MM.1S (cell line): ENCODE measurements at regions not wholly inside any gene's neighbourhood (a gene's known extent, or its start where the extent isn't known, plus 50 kb on each side); places are given as distances from the start of the nearest gene placed in this dataset.
"Not testable (repeated sequence)": the region's sequence is repeated elsewhere in the genome, so short reads cannot be mapped to it uniquely, and the experiment has no call there.

Experiments
- DNase-seq: peaks from one replicate; pipeline ENCODE4 v3.0.0-alpha.2; 2015
- H2AFZ ChIP-seq: fragments of 300-600 bp; sonication (generic); 2 replicates; pipeline ENCODE4 v1.6.0; 2016; ENCODE audit warnings: antibody characterized with exemption, low read length
- H3F3A ChIP-seq: fragments of 300-600 bp; sonication (generic); 2 replicates; pipeline ENCODE4 v1.6.1; 2016; ENCODE audit warnings: mild to moderate bottlenecking, antibody characterized with exemption, low read length, moderate library complexity, mixed read lengths; ENCODE audit not compliant: insufficient read depth
- H3K27ac ChIP-seq: fragments of 300-600 bp; sonication (generic); 2 replicates; pipeline ENCODE4 v1.5.1; 2016; ENCODE audit warnings: mild to moderate bottlenecking, low read length
- H3K27me3 ChIP-seq: fragments of 300-600 bp; sonication (generic); replicated peaks from 2 replicates; pipeline ENCODE4 v1.6.0; 2016; ENCODE audit warnings: low read length; ENCODE audit not compliant: insufficient read depth
- H3K36me3 ChIP-seq: fragments of 300-600 bp; sonication (generic); replicated peaks from 2 replicates; pipeline ENCODE4 v1.6.1; 2016; ENCODE audit warnings: mild to moderate bottlenecking, low read length, mixed read lengths; ENCODE audit not compliant: insufficient read depth
- H3K4me1 ChIP-seq: fragments of 300-600 bp; sonication (generic); 2 replicates; pipeline ENCODE4 v1.6.1; 2016; ENCODE audit warnings: low read length, mixed read lengths
- H3K4me2 ChIP-seq: fragments of 300-600 bp; sonication (generic); 2 replicates; pipeline ENCODE4 v1.6.0; 2016; ENCODE audit warnings: low read depth, low read length
- H3K4me3 ChIP-seq: fragments of 300-600 bp; sonication (generic); 2 replicates; pipeline ENCODE4 v1.5.1; 2016; ENCODE audit warnings: low read length, mixed read lengths
- H3K79me2 ChIP-seq: fragments of 300-600 bp; sonication (generic); 2 replicates; pipeline ENCODE4 v1.6.1; 2016; ENCODE audit warnings: mixed run types, low read length, mixed read lengths
- H3K9ac ChIP-seq: fragments of 300-600 bp; sonication (generic); 2 replicates; pipeline ENCODE4 v1.6.1; 2016; ENCODE audit warnings: low read length, mixed read lengths
- H3K9me2 ChIP-seq: fragments of 300-600 bp; sonication (generic); replicated peaks from 2 replicates; pipeline ENCODE4 v1.6.1; 2016; ENCODE audit warnings: mild to moderate bottlenecking, low read length, mixed read lengths; ENCODE audit not compliant: insufficient read depth
- H3K9me3 ChIP-seq: fragments of 300-600 bp; sonication (generic); replicated peaks from 2 replicates; pipeline ENCODE4 v1.6.1; 2016; ENCODE audit warnings: mild to moderate bottlenecking, low read length, mixed read lengths; ENCODE audit not compliant: insufficient read depth
- H4K20me1 ChIP-seq: fragments of 300-600 bp; sonication (generic); 2 replicates; pipeline ENCODE4 v1.6.1; 2016; ENCODE audit warnings: mild to moderate bottlenecking, low read length, moderate library complexity, mixed read lengths; ENCODE audit not compliant: insufficient read depth
- EZH2 ChIP-seq: fragments of 300-600 bp; sonication (generic); optimal IDR thresholded peaks from 2 replicates; pipeline ENCODE3; 2017; ENCODE audit warnings: low read depth, mild to moderate bottlenecking, antibody characterized with exemption, low read length, mixed read lengths
- EZH2phosphoT487 ChIP-seq: fragments of 300-600 bp; sonication (generic); IDR thresholded peaks from 2 replicates; pipeline ENCODE4 v1.6.1; 2018; ENCODE audit warnings: antibody characterized with exemption, low read length
- TF ChIP-seq, protein P1 (sequence below): fragments of 300-600 bp; sonication (generic); IDR thresholded peaks from 2 replicates; pipeline ENCODE4 v1.5.1; 2016; ENCODE audit warnings: antibody characterized with exemption, low read length, mixed read lengths

DNA sequence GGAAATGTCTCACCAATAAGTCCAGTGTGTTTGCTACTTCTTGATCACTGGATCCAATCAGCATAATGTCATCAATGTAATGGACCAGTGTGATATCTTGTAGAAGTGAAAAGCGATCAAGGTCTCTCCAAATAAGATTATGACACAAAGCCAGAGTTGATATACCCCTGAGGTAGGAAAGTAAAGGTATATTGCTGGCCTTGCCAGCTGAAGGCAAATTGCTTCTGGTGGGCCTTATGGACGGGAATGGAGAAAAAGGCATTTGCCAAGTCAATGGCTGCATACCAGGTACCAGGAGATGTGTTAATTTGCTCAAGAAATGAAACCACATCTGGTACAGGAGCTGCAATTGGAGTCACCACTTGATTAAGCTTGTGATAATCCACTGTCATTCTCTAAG is 158.5 kb downstream of the CYP26A1 start:
- not testable (repeated sequence) for H3K4me1 ChIP-seq, H3K4me2 ChIP-seq, H3K36me3 ChIP-seq, H3K27me3 ChIP-seq, H4K20me1 ChIP-seq, H3K79me2 ChIP-seq, H3F3A ChIP-seq, DNase-seq, H3K9me2 ChIP-seq, H3K4me3 ChIP-seq, H3K9ac ChIP-seq, H3K9me3 ChIP-seq, H2AFZ ChIP-seq, H3K27ac ChIP-seq

DNA sequence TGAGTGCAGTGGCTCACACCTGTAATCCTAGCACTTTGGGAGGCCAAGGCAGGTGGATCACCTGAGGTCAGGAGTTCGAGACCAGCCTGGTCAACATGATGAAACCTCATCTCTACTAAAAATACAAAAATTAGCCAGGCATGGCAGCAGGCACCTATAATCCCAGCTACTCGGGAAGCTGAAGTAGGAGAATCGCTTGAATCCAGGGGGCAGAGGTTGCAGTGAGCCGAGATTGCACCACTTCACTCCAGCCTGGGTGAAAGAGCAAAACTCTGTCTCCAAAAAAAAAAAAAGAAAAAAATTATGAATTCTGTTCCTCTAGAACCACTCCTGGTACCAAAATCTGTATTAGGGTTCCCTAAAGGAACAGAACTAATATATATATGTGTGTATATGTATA is 161.2 kb downstream of the CYP26A1 start:
- not testable (repeated sequence) for H3K27me3 ChIP-seq

DNA sequence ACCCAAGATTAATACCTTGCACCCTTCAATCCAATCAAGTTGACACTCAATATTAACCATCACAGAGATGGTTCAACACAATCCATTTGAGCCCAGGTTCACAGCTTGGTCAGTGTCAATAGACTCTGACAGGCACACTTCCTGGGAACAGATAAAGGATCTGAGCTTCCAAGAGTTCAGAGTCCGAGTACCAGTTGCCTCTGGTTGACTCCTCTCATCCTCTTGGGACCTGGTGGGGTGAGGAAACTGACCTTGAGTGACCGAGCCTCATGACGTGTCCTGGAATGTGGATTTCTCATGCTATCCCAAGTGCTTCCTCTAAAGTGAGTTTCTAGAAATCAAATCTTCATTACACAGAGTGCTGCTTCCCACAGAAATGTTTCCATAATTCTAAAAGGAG is 162.0 kb downstream of the CYP26A1 start:
- Histone ChIP-seq H3K4me3 (no peak overlapping the region), H3K9me3 (no peaks in the 10 kb centered on the region), H2AFZ (no peak overlapping the region), H3K4me1 (no peaks in the 10 kb centered on the region), H3K9me2 (no peaks in the 10 kb centered on the region), H3K27me3 (no peaks in the 10 kb centered on the region), H3K36me3 (no peaks in the 10 kb centered on the region), H3K9ac (no peak overlapping the region), H3F3A (no peaks in the 10 kb centered on the region), H3K4me2 (no peak overlapping the region), H4K20me1 (no peaks in the 10 kb centered on the region), H3K79me2 (no peaks in the 10 kb centered on the region), H3K27ac (no peak overlapping the region)
- TF ChIP-seq EZH2phosphoT487 (no peak), EZH2 (no peak)
- TF ChIP-seq, protein P1, sequence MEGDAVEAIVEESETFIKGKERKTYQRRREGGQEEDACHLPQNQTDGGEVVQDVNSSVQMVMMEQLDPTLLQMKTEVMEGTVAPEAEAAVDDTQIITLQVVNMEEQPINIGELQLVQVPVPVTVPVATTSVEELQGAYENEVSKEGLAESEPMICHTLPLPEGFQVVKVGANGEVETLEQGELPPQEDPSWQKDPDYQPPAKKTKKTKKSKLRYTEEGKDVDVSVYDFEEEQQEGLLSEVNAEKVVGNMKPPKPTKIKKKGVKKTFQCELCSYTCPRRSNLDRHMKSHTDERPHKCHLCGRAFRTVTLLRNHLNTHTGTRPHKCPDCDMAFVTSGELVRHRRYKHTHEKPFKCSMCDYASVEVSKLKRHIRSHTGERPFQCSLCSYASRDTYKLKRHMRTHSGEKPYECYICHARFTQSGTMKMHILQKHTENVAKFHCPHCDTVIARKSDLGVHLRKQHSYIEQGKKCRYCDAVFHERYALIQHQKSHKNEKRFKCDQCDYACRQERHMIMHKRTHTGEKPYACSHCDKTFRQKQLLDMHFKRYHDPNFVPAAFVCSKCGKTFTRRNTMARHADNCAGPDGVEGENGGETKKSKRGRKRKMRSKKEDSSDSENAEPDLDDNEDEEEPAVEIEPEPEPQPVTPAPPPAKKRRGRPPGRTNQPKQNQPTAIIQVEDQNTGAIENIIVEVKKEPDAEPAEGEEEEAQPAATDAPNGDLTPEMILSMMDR: no peak
- no peak for DNase-seq

More for the DNA sequence above, 161.2 kb downstream of the CYP26A1 start:
- H3K4me3 ChIP-seq, H3K4me1 ChIP-seq, DNase-seq, H3K9me2 ChIP-seq, H3K9ac ChIP-seq, H2AFZ ChIP-seq, H3K9me3 ChIP-seq, H3F3A ChIP-seq, H3K36me3 ChIP-seq, H3K4me2 ChIP-seq, H4K20me1 ChIP-seq, H3K27ac ChIP-seq, H3K79me2 ChIP-seq: not testable (repeated sequence)

DNA sequence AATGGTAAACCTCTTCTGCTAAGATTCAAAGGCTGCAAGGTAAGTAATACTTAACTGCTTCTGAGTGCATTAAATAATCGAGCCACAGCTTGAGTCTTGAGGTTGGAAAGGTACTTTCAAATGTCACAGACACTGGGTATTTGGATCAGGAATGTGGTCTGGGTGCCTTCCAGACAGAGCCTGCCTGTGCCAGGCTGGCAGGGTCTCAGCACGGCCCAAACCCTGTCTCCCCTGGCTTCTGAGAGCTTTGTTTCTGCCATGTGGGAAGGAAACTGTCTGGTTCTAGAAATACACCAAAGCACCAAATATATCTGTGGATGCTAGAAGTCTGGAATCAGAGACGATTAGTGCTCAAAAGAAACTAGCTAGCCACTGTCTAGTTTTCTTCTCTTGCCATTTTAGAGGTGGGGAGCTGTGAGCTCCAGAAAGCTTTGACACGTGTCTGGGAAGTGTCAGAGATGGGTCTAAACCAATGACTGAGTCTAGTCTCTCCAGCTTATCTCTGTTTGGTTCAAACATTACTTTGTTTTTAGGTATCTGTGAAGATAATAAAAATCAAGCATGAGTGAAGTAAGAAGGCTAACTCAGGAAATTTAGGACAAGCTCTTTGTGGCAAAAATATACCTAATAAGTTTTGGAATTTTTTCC is 162.8 kb downstream of the CYP26A1 start:
- H3K9me2 ChIP-seq: no peaks in the 10 kb centered on the region
- no peaks in the 10 kb centered on the region for H3K79me2 ChIP-seq
- no peaks in the 10 kb centered on the region for H3K4me1 ChIP-seq
- H3K27me3 ChIP-seq: no peaks in the 10 kb centered on the region
- H4K20me1 ChIP-seq: no peaks in the 10 kb centered on the region
- no peaks in the 10 kb centered on the region for H3K36me3 ChIP-seq
- H3K9ac ChIP-seq: no peak overlapping the region
- H3K4me2 ChIP-seq: no peak overlapping the region
- H3F3A ChIP-seq: no peaks in the 10 kb centered on the region
- H2AFZ ChIP-seq: no peak overlapping the region
- no peak for DNase-seq
- H3K27ac ChIP-seq: no peak overlapping the region
- no peaks in the 10 kb centered on the region for H3K9me3 ChIP-seq
- TF ChIP-seq, protein P1: no peak
- TF ChIP-seq EZH2 (no peak), EZH2phosphoT487 (no peak)
- no peak overlapping the region for H3K4me3 ChIP-seq
